Ectodermal cell (in vitro differentiated cells): ENCODE measurements at regions not wholly inside any gene's neighbourhood (a gene's known extent, or its start where the extent isn't known, plus 50 kb on each side); places are given as distances from the start of the nearest gene placed in this dataset.

Experiments used
- H3K27ac ChIP-seq: 2 replicates; pipeline ENCODE4 v1.7.0; 2013; ENCODE audit warnings: mild to moderate bottlenecking, low read depth, low read length; ENCODE audit not compliant: insufficient read depth, poor library complexity, severe bottlenecking
- H3K27me3 ChIP-seq: 2 replicates; pipeline ENCODE4 v1.7.0; 2013; ENCODE audit warnings: mild to moderate bottlenecking, low read length; ENCODE audit not compliant: insufficient read depth, control insufficient read depth, poor library complexity, severe bottlenecking
- H3K36me3 ChIP-seq: one replicate; pipeline ENCODE4 v1.7.0; 2013; ENCODE audit warnings: low read length; ENCODE audit not compliant: control insufficient read depth, insufficient read depth
- H3K4me1 ChIP-seq: one replicate; pipeline ENCODE4 v1.7.0; 2013; ENCODE audit warnings: low read length; ENCODE audit not compliant: control insufficient read depth, insufficient read depth
- H3K4me3 ChIP-seq: 2 replicates; pipeline ENCODE4 v1.7.0; 2013; ENCODE audit warnings: low read depth, low read length, control low read depth; ENCODE audit not compliant: insufficient read depth
- H3K9me3 ChIP-seq: 2 replicates; pipeline ENCODE4 v1.7.0; 2013; ENCODE audit warnings: mild to moderate bottlenecking, low read length, moderate library complexity; ENCODE audit not compliant: control insufficient read depth
- WGBS, 2 experiments: methylation state at CpG; one replicate each; pipeline ENCODE4 v1.1.7; 2013; ENCODE audit warnings: missing lambda C conversion rate in 2 of 2; 5-methylcytosine and 5-hydroxymethylcytosine counted together

DNA sequence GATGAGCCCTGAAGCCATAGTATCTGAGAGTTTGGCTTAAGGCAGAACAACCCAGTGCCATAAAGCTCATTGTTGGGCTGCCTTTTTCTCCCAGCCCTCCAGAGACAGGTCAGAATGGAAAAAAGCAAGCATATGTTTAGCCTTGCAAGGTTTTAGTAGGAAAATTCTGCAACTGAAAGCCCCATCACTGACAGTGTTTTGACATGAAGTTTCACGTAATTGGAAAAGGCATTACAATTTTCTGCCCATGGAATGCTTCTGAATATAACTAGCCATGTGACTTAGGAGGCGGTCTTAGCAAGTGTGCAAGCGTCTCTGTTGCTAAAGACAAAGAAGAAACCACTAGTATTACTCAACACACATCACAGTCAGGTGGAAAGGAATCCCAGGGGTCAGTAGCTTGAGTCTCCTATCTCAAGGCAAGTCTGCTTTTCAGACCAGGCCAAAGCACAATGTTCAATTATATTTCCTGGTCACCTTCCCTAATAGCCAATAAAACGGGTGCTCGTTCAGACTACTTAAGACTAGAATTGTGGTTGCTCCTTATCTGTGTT, 117.6 kb downstream of the CARTPT start:
- Histone ChIP-seq H3K27ac (no peak overlapping the region), H3K36me3 (no peaks in the 10 kb centered on the region), H3K4me1 (no peaks in the 10 kb centered on the region), H3K4me3 (no peak overlapping the region), H3K27me3 (no peaks in the 10 kb centered on the region), H3K9me3 (no peaks in the 10 kb centered on the region)
- WGBS, 2 experiments = 96% methylated on average over 5 of the region's 5 CpGs

- H3K9me3 ChIP-seq = no peaks in the 10 kb centered on the region
- WGBS, 2 experiments = 87 to 90% methylated on average over 4 of the region's 4 CpGs
- no peak overlapping the region for H3K4me3 ChIP-seq
- H3K36me3 ChIP-seq = no peaks in the 10 kb centered on the region
- no peaks in the 10 kb centered on the region for H3K27me3 ChIP-seq
- H3K27ac ChIP-seq = no peak overlapping the region
- H3K4me1 ChIP-seq = no peaks in the 10 kb centered on the region
Measured at GRCh38 chr5:71838286-71838685, 119.2 kb downstream of the CARTPT start.

- 71 to 75% methylated on average over 6 of the region's 6 CpGs for WGBS, 2 experiments
- Histone ChIP-seq H3K9me3 (no peaks in the 10 kb centered on the region), H3K4me1 (no peaks in the 10 kb centered on the region), H3K4me3 (no peak overlapping the region), H3K27me3 (no peaks in the 10 kb centered on the region), H3K27ac (no peak overlapping the region), H3K36me3 (no peaks in the 10 kb centered on the region)
Measured at GRCh38 chr5:71839096-71839884, 120.2 kb downstream of the CARTPT start.

DNA sequence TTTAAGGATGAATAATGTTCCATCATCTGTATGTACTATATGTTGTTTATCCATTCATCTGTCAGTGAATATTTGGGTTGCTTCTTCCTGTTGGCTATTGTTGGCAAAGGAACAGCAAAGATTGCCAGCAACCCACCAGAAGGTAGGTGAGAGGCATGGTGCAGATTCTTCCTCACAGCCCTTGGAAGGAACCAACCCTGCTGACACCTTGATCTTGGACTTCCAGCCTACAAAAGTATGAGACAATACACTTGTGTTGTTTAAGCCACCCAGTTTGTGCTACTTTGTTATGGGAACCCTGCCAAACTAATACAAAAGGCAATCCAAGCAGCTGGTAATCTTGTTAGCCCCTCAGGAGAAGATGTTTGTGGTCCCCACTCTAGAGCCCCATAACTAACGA, 122.0 kb downstream of the CARTPT start:
- H3K27ac ChIP-seq = no peak overlapping the region
- no peak overlapping the region for H3K4me3 ChIP-seq
- no peaks in the 10 kb centered on the region for H3K9me3 ChIP-seq
- no peaks in the 10 kb centered on the region for H3K4me1 ChIP-seq
- H3K27me3 ChIP-seq = no peaks in the 10 kb centered on the region
- 94 to 96% methylated on average over 1 of the region's 1 CpG for WGBS, 2 experiments
- H3K36me3 ChIP-seq = no peaks in the 10 kb centered on the region

DNA sequence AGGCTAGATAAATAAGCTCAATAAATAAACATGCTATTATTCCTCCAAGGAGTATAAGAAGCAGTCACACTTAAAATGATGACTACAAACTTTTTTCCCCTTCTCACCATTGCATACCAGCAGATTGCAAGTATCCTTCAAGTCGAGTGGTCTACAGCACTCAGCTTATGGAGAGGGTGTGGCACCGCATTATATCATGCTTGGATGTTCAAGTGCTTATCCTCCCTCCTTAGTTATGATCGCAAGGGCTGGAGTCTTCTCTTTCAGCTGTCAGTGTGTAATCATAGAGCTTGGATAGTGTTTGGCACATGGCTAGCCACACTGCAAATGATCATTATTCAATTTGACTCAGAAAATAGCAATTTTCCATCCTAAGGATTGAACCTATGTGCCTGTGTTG, 124.0 kb downstream of the CARTPT start:
- H3K4me3 ChIP-seq = no peak overlapping the region
- H3K9me3 ChIP-seq = no peaks in the 10 kb centered on the region
- no peaks in the 10 kb centered on the region for H3K4me1 ChIP-seq
- 96 to 100% methylated on average over 3 of the region's 3 CpGs for WGBS, 2 experiments
- H3K36me3 ChIP-seq = no peaks in the 10 kb centered on the region
- H3K27ac ChIP-seq = no peak overlapping the region
- no peaks in the 10 kb centered on the region for H3K27me3 ChIP-seq

- Histone ChIP-seq H3K27me3 (no peaks in the 10 kb centered on the region), H3K9me3 (no peaks in the 10 kb centered on the region), H3K36me3 (no peaks in the 10 kb centered on the region), H3K4me3 (no peak overlapping the region), H3K27ac (no peak overlapping the region), H3K4me1 (no peaks in the 10 kb centered on the region)
- WGBS, 2 experiments = 100% methylated on average over 1 of the region's 3 CpGs; no CpG with 5 or more reads in 1 of the 2 experiments
Measured at GRCh38 chr5:71844862-71845261, 125.8 kb downstream of the CARTPT start.

GRCh38 chr5:71859515-71859914, 140.4 kb downstream of the CARTPT start:
- no peak overlapping the region for H3K27ac ChIP-seq
- no peaks in the 10 kb centered on the region for H3K4me1 ChIP-seq
- 73 to 74% methylated on average over 4 of the region's 4 CpGs for WGBS, 2 experiments
- H3K36me3 ChIP-seq = no peaks in the 10 kb centered on the region
- no peak overlapping the region for H3K4me3 ChIP-seq
- H3K9me3 ChIP-seq = no peaks in the 10 kb centered on the region
- no peaks in the 10 kb centered on the region for H3K27me3 ChIP-seq

DNA sequence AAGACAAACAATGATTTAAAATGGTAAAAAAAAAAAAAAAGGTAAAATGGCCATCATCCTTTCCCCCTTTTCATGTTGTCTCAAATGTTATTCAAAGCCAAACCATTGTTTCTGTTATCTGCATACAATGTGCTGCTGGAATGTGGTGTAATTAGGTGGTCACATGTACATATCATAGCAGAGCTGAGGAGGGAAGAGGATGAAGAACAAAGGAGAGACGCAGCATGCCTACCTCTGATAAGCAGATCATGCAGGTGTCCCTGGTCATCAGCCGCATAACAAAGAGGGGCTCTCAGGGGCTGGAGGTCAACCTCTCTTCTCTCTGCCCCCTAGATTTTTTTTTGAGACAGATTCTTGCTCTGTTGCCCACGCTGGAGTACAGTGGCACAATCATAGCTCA, 141.0 kb downstream of the CARTPT start:
- H3K4me3 ChIP-seq = no peak overlapping the region
- H3K9me3 ChIP-seq = no peaks in the 10 kb centered on the region
- 86 to 87% methylated on average over 3 of the region's 3 CpGs for WGBS, 2 experiments
- no peaks in the 10 kb centered on the region for H3K4me1 ChIP-seq
- no peaks in the 10 kb centered on the region for H3K36me3 ChIP-seq
- H3K27me3 ChIP-seq = no peaks in the 10 kb centered on the region
- H3K27ac ChIP-seq = no peak overlapping the region

DNA sequence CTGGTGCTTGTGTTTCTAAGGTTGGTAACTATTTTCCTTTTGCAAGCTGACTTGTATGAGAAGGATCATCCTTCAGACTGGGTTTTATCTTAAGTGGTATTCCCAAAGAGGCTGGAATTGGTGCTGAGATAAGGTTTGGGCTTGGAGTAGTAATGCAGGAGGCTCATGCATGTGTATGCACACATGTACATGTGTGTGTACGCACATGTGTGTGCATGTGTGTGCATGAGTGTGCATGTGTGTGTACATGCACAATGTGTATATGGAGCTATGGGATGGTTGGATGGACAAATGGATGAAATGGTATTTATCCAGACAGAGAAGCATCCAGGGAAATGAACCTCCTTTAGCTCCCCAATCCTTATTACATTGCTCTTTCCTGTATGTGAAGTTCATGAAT, 142.6 kb downstream of the CARTPT start:
- Histone ChIP-seq H3K36me3 (no peaks in the 10 kb centered on the region), H3K27me3 (no peaks in the 10 kb centered on the region), H3K4me1 (no peaks in the 10 kb centered on the region), H3K27ac (no peak overlapping the region), H3K4me3 (no peak overlapping the region), H3K9me3 (no peaks in the 10 kb centered on the region)
- no CpG with 5 or more reads among the region's 1 CpG for WGBS, 2 experiments

GRCh38 chr5:71862087-71862486, 143.0 kb downstream of the CARTPT start:
- no peaks in the 10 kb centered on the region for H3K36me3 ChIP-seq
- H3K9me3 ChIP-seq = no peaks in the 10 kb centered on the region
- H3K4me3 ChIP-seq = no peak overlapping the region
- 88 to 98% methylated on average over 1 of the region's 1 CpG for WGBS, 2 experiments
- no peaks in the 10 kb centered on the region for H3K4me1 ChIP-seq
- H3K27ac ChIP-seq = no peak overlapping the region
- H3K27me3 ChIP-seq = no peaks in the 10 kb centered on the region
